ENCODE measurements at regions not wholly inside any gene's neighbourhood (a gene's known extent, or its start where the extent isn't known, plus 50 kb on each side); places are given as distances from the start of the nearest gene placed in this dataset.

DNA sequence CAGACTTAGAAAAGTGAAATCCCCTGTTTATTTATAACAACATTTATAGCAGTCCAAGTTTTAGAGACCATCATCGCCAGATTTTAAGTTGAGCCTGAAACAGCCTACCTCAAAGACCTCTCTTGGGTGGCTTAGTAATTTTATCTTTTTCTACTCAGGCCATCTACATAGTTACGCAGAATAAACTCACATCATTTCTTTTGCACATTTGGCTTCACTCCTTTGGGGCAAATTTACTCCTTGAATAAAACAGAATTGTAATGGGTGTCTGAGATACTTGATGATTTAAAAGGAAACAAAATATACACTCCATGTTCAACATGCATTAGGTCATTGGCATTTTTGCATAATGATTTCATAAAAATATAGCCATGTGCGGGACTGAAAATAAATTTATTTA lies 104.7 kb upstream of the TSPAN8 start:
- WGBS, 2 experiments (ENCODE audit: extremely low coverage in 2 of 2, insufficient read length in 1 of 2) = no CpG with 5 or more reads among the region's 3 CpGs
- Histone ChIP-seq H3K4ac (ENCODE audit: low read depth, low read length) (no peak overlapping the region), H3K4me2 (ENCODE audit: low read depth, low read length) (no peak overlapping the region), H3K27ac (ENCODE audit: insufficient read depth, low read length) (no peak overlapping the region), H2AFZ (replicated peaks; ENCODE audit: low read length, poor library complexity) (no peak overlapping the region), H4K91ac (ENCODE audit: insufficient read depth, low read depth, low read length) (no peak overlapping the region), H3K9me3 (ENCODE audit: control insufficient read depth, insufficient read depth, low read length) (peaks cover 4% of the 10 kb centered on the region), H3K4me3 (ENCODE audit: insufficient read depth, low read depth, low read length) (no peak overlapping the region), H3K14ac (replicated peaks; ENCODE audit: low read depth, low read length) (no peak overlapping the region), H4K8ac (ENCODE audit: low read depth in 2 of 2, low read length in 2 of 2) (no peak overlapping the region), H2BK20ac (ENCODE audit: low read depth, low read length) (no peak overlapping the region), H2AK9ac (replicated peaks; ENCODE audit: low read depth, low read length, poor library complexity) (no peak overlapping the region), H3K23ac (ENCODE audit: low read depth, low read length) (no peak overlapping the region), H3K27me3 (ENCODE audit: control insufficient read depth, insufficient read depth, low read length) (no peaks in the 10 kb centered on the region), H2BK5ac (ENCODE audit: low read depth, low read length, poor library complexity, severe bottlenecking) (no peak overlapping the region), H2BK120ac (ENCODE audit: low read depth, low read length) (no peak overlapping the region), H3K56ac (ENCODE audit: extremely low read depth, insufficient read depth, low read length) (no peak overlapping the region), H4K5ac (ENCODE audit: low read depth, low read length) (no peak overlapping the region), H3K9ac (ENCODE audit: low read depth, low read length) (no peak overlapping the region), H3K4me1 (ENCODE audit: control insufficient read depth, insufficient read depth, low read length) (no peaks in the 10 kb centered on the region), H3K79me1 (ENCODE audit: low read depth in 1 of 2, low read length in 2 of 2) (no peaks in the 10 kb centered on the region), H2BK15ac (ENCODE audit: low read depth, low read length) (no peak overlapping the region), H3K9me1 (ENCODE audit: insufficient read depth, low read length) (no peaks in the 10 kb centered on the region), H4K20me1 (ENCODE audit: insufficient read depth, low read length) (no peaks in the 10 kb centered on the region), H3K36me3 (ENCODE audit: control insufficient read depth, insufficient read depth, low read length) (no peaks in the 10 kb centered on the region), H2AK5ac (ENCODE audit: low read depth, low read length) (no peak overlapping the region), H3K18ac (ENCODE audit: low read depth, low read length) (no peak overlapping the region)
- POLR2A ChIA-PET (ENCODE audit: unreplicated experiment) = no interaction called here
- intact Hi-C loops (cut with micrococcal nuclease) = no loop called here
- BruUV-seq (replicated peaks) = no TSS peak
- in situ Hi-C loops (cut with MboI; ENCODE audit: low sequenced_read_pairs) = no loop called here
- dilution Hi-C loops (cut with HindIII; ENCODE audit: low sequenced_read_pairs, unreplicated experiment) = no loop called here
- CTCF ChIA-PET = no interaction called here
- TF ChIP-seq RFX5 (IDR thresholded peaks at IDR 0.05; ENCODE audit: low read depth, low read length) = no peak
- TF ChIP-seq MAFK (IDR thresholded peaks at IDR 0.05; ENCODE audit: low read depth, low read length) = no peak
- TF ChIP-seq, protein P1, sequence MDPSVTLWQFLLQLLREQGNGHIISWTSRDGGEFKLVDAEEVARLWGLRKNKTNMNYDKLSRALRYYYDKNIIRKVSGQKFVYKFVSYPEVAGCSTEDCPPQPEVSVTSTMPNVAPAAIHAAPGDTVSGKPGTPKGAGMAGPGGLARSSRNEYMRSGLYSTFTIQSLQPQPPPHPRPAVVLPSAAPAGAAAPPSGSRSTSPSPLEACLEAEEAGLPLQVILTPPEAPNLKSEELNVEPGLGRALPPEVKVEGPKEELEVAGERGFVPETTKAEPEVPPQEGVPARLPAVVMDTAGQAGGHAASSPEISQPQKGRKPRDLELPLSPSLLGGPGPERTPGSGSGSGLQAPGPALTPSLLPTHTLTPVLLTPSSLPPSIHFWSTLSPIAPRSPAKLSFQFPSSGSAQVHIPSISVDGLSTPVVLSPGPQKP (IDR thresholded peaks at IDR 0.05; ENCODE audit: borderline replicate concordance, low read depth, low read length) = no peak
- no peak for TF ChIP-seq RAD21 (IDR thresholded peaks at IDR 0.05; ENCODE audit: low read length)
- TF ChIP-seq CEBPB (IDR thresholded peaks at IDR 0.05; ENCODE audit: low read depth, low read length) = no peak
- DNase-seq = no peak
- no peak for ATAC-seq (ENCODE audit: low read depth)

All from IMR-90 (cell line).